ENCODE measurements at regions not wholly inside any gene's neighbourhood (a gene's known extent, or its start where the extent isn't known, plus 50 kb on each side); places are given as distances from the start of the nearest gene placed in this dataset.

DNA sequence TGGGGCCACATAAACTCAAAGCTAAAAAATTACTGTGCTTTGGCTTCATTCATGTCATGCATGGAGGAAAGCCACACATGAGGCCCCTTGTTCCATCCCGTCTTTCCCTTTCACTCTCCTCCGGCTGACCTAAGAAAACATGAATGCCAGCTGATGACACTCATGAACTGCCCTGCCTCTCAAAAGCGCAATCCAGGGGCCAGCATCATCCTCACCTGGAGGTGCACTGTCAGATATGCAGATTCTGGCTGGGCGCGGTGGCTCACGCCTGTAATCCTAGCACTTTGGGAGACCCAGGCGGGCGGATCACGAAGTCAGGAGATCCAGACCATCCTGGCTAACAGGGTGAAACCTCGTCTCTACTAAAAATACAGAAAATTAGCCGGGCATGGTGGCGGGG lies 116.1 kb upstream of the FOXN3 start:
- Histone ChIP-seq H3K27me3 (ENCODE audit: insufficient read depth, low read depth, low read length) (no peaks in the 10 kb centered on the region), H3K9me3 (ENCODE audit: low read length) (no peaks in the 10 kb centered on the region), H3K36me3 (ENCODE audit: insufficient read depth, low read length) (no peaks in the 10 kb centered on the region), H3K79me2 (replicated peaks; ENCODE audit: insufficient read depth, low read length) (no peaks in the 10 kb centered on the region), H3K9ac (ENCODE audit: low read length) (no peak overlapping the region), H3K9me2 (ENCODE audit: insufficient read depth, low read length) (no peaks in the 10 kb centered on the region), H3K4me3 (ENCODE audit: low read length) (no peak overlapping the region), H3K27ac (ENCODE audit: low read length) (no peak overlapping the region), H3K4me2 (ENCODE audit: low read length) (no peak overlapping the region), H2AFZ (ENCODE audit: low read depth, low read length) (no peak overlapping the region), H3F3A (ENCODE audit: insufficient read depth, low read length, poor library complexity, severe bottlenecking) (no peaks in the 10 kb centered on the region), H4K20me1 (ENCODE audit: insufficient read depth) (no peaks in the 10 kb centered on the region)
- TF ChIP-seq, protein P1, sequence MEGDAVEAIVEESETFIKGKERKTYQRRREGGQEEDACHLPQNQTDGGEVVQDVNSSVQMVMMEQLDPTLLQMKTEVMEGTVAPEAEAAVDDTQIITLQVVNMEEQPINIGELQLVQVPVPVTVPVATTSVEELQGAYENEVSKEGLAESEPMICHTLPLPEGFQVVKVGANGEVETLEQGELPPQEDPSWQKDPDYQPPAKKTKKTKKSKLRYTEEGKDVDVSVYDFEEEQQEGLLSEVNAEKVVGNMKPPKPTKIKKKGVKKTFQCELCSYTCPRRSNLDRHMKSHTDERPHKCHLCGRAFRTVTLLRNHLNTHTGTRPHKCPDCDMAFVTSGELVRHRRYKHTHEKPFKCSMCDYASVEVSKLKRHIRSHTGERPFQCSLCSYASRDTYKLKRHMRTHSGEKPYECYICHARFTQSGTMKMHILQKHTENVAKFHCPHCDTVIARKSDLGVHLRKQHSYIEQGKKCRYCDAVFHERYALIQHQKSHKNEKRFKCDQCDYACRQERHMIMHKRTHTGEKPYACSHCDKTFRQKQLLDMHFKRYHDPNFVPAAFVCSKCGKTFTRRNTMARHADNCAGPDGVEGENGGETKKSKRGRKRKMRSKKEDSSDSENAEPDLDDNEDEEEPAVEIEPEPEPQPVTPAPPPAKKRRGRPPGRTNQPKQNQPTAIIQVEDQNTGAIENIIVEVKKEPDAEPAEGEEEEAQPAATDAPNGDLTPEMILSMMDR (IDR thresholded peaks at IDR 0.05; ENCODE audit: poor library complexity, severe bottlenecking), result no peak
- TF ChIP-seq, protein P2, sequence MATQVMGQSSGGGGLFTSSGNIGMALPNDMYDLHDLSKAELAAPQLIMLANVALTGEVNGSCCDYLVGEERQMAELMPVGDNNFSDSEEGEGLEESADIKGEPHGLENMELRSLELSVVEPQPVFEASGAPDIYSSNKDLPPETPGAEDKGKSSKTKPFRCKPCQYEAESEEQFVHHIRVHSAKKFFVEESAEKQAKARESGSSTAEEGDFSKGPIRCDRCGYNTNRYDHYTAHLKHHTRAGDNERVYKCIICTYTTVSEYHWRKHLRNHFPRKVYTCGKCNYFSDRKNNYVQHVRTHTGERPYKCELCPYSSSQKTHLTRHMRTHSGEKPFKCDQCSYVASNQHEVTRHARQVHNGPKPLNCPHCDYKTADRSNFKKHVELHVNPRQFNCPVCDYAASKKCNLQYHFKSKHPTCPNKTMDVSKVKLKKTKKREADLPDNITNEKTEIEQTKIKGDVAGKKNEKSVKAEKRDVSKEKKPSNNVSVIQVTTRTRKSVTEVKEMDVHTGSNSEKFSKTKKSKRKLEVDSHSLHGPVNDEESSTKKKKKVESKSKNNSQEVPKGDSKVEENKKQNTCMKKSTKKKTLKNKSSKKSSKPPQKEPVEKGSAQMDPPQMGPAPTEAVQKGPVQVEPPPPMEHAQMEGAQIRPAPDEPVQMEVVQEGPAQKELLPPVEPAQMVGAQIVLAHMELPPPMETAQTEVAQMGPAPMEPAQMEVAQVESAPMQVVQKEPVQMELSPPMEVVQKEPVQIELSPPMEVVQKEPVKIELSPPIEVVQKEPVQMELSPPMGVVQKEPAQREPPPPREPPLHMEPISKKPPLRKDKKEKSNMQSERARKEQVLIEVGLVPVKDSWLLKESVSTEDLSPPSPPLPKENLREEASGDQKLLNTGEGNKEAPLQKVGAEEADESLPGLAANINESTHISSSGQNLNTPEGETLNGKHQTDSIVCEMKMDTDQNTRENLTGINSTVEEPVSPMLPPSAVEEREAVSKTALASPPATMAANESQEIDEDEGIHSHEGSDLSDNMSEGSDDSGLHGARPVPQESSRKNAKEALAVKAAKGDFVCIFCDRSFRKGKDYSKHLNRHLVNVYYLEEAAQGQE (IDR thresholded peaks at IDR 0.05; ENCODE audit: borderline replicate concordance), result no peak
- no peak for TF ChIP-seq RAD21 (conservative IDR thresholded peaks at IDR 0.05)
- no peak for TF ChIP-seq SMC3 (conservative IDR thresholded peaks at IDR 0.05; ENCODE audit: poor library complexity)
- TF ChIP-seq TAF1 (IDR thresholded peaks at IDR 0.05; ENCODE audit: low read depth), result no peak

DNA sequence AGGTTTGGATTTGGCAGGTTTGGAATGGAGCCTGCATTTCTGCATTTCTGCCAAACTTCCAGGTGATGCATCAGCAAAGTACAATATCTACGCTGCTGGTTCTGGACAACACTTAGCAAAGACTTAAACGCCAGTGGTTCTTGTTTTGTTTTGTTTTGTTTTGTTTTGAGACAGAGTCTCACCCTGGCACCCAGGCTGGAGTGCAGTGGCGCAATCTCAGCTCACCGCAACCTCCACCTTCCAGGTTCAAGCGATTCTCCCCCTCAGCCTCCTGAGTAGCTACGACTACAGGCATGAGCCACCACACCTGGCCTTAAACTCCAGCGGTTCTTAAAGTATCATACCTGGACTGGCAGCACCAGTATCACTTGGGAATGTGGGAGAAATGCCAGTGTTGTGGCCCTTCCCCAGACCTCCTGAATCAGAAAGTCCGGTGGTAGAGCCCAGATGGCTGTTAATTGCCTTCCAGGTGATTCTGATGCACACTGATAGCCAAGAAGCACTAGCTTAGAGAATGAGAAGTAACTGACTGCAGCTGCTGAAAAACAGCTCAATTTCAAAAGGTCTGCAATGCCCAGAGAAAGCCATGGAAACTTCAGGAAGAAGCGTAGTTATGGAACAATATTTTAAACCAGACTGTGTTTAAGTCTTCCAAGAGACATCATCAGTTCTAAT lies 114.8 kb upstream of the FOXN3 start:
- no peaks in the 10 kb centered on the region for H3K79me2 ChIP-seq (replicated peaks; ENCODE audit: insufficient read depth, low read length)

More for the DNA sequence above, 114.8 kb upstream of the FOXN3 start:
- Histone ChIP-seq H3K4me3 (ENCODE audit: low read length) (no peak overlapping the region), H3K9me3 (ENCODE audit: low read length) (no peaks in the 10 kb centered on the region), H3F3A (ENCODE audit: insufficient read depth, low read length, poor library complexity, severe bottlenecking) (no peaks in the 10 kb centered on the region), H3K27ac (ENCODE audit: low read length) (no peak overlapping the region), H3K36me3 (ENCODE audit: insufficient read depth, low read length) (no peaks in the 10 kb centered on the region), H4K20me1 (ENCODE audit: insufficient read depth) (no peaks in the 10 kb centered on the region), H3K27me3 (ENCODE audit: insufficient read depth, low read depth, low read length) (no peaks in the 10 kb centered on the region), H2AFZ (ENCODE audit: low read depth, low read length) (no peak overlapping the region), H3K9me2 (ENCODE audit: insufficient read depth, low read length) (no peaks in the 10 kb centered on the region), H3K9ac (ENCODE audit: low read length) (no peak overlapping the region), H3K4me2 (ENCODE audit: low read length) (no peak overlapping the region)
- no peak for TF ChIP-seq SMC3 (conservative IDR thresholded peaks at IDR 0.05; ENCODE audit: poor library complexity)
- TF ChIP-seq EP300 (conservative IDR thresholded peaks at IDR 0.05; ENCODE audit: poor library complexity, severe bottlenecking), result no peak
- no peak for TF ChIP-seq POLR2AphosphoS5 (IDR thresholded peaks at IDR 0.05)
- TF ChIP-seq MXI1 (conservative IDR thresholded peaks at IDR 0.05; ENCODE audit: poor library complexity, severe bottlenecking), result no peak
- TF ChIP-seq, protein P1 (IDR thresholded peaks at IDR 0.05; ENCODE audit: poor library complexity, severe bottlenecking), result no peak
- TF ChIP-seq, protein P2 (IDR thresholded peaks at IDR 0.05; ENCODE audit: borderline replicate concordance), result no peak
- TF ChIP-seq RAD21 (conservative IDR thresholded peaks at IDR 0.05), result no peak
- TF ChIP-seq EZH2 (IDR thresholded peaks at IDR 0.05; ENCODE audit: borderline replicate concordance, insufficient read depth, low read length, poor library complexity, severe bottlenecking), result no peak
- TF ChIP-seq TAF1 (IDR thresholded peaks at IDR 0.05; ENCODE audit: low read depth), result no peak

All from neural cell (in vitro differentiated cells).